Peyer's patch (tissue), 4 donors: ENCODE measurements at regions not wholly inside any gene's neighbourhood (a gene's known extent, or its start where the extent isn't known, plus 50 kb on each side); places are given as distances from the start of the nearest gene placed in this dataset.

Experiments used
- POLR2A ChIP-seq, 2 donors: fragments of 450-650 bp; IDR thresholded peaks; one replicate each; pipeline ENCODE4 v1.5.1; 2017; ENCODE audit warnings: antibody characterized with exemption in 2 of 2, mild to moderate bottlenecking in 2 of 2, moderate library complexity in 2 of 2
- TF ChIP-seq, protein P1 (sequence below), 6 experiments: fragments of 450-650 bp in 4 of 6; fragments of 200-600 bp in 2 of 6; sonication (generic) in 1 of 6; IDR thresholded peaks; one replicate each; pipeline ENCODE4 v1.5.1; 2017 to 2019; ENCODE audit warnings: antibody characterized with exemption in 6 of 6, mild to moderate bottlenecking in 3 of 6, moderate library complexity in 1 of 6

DNA sequence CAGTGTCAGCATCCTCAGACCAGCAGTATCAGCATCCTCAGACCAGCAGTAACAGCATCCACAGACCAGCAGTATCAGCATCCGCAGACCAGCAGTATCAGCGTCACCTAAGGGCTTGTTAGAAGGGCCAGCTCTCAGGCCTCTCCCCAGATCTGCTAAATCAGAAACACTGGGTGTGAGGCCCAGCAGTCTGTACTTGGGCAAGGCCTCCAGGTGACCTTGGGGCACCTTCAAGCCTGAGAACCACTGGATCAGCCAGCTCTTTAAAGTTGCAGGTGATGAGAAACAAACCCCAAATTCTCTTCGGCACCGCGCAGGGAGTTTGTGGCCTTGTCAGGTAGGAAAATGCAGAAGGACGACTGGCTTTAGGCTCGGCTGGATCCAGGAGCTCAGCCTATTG is 290.5 kb upstream of the CDH4 start:
- TF ChIP-seq, protein P1, sequence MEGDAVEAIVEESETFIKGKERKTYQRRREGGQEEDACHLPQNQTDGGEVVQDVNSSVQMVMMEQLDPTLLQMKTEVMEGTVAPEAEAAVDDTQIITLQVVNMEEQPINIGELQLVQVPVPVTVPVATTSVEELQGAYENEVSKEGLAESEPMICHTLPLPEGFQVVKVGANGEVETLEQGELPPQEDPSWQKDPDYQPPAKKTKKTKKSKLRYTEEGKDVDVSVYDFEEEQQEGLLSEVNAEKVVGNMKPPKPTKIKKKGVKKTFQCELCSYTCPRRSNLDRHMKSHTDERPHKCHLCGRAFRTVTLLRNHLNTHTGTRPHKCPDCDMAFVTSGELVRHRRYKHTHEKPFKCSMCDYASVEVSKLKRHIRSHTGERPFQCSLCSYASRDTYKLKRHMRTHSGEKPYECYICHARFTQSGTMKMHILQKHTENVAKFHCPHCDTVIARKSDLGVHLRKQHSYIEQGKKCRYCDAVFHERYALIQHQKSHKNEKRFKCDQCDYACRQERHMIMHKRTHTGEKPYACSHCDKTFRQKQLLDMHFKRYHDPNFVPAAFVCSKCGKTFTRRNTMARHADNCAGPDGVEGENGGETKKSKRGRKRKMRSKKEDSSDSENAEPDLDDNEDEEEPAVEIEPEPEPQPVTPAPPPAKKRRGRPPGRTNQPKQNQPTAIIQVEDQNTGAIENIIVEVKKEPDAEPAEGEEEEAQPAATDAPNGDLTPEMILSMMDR (IDR thresholded peaks at IDR 0.05): no peak
- no peak for TF ChIP-seq POLR2A (IDR thresholded peaks at IDR 0.05)
